GM23248 (cell line): ENCODE measurements at regions not wholly inside any gene's neighbourhood (a gene's known extent, or its start where the extent isn't known, plus 50 kb on each side); places are given as distances from the start of the nearest gene placed in this dataset.

Experiments
- DNase-seq: peaks from one replicate; pipeline ENCODE4 v3.0.0-alpha.2; 2015
- H2AFZ ChIP-seq: fragments of 200-600 bp; sonication (generic); 2 replicates; pipeline ENCODE4 v1.6.1; 2016; ENCODE audit warnings: antibody characterized with exemption
- H3F3A ChIP-seq: fragments of 200-600 bp; sonication (generic); 2 replicates; pipeline ENCODE4 v1.6.1; 2016; ENCODE audit warnings: mild to moderate bottlenecking, antibody characterized with exemption, mixed run types; ENCODE audit not compliant: insufficient read depth
- H3K27ac ChIP-seq: fragments of 200-600 bp; sonication (generic); 2 replicates; pipeline ENCODE4 v1.5.1; 2016; ENCODE audit warnings: mild to moderate bottlenecking
- H3K27me3 ChIP-seq: fragments of 200-600 bp; sonication (generic); replicated peaks from 2 replicates; pipeline ENCODE4 v1.6.1; 2016; ENCODE audit warnings: mild to moderate bottlenecking; ENCODE audit not compliant: insufficient read depth
- H3K36me3 ChIP-seq: fragments of 200-600 bp; sonication (generic); 2 replicates; pipeline ENCODE4 v1.6.1; 2016; ENCODE audit warnings: low read depth, mild to moderate bottlenecking
- H3K4me1 ChIP-seq: fragments of 200-600 bp; sonication (generic); 2 replicates; pipeline ENCODE4 v1.6.1; 2016; ENCODE audit warnings: mild to moderate bottlenecking; ENCODE audit not compliant: insufficient read depth
- H3K4me2 ChIP-seq: fragments of 200-600 bp; sonication (generic); one replicate; pipeline ENCODE4 v1.6.1; 2016; ENCODE audit warnings: mild to moderate bottlenecking; ENCODE audit not compliant: unreplicated experiment
- H3K4me3 ChIP-seq: fragments of 200-600 bp; sonication (generic); 2 replicates; pipeline ENCODE4 v1.5.1; 2016; ENCODE audit warnings: mild to moderate bottlenecking
- H3K79me2 ChIP-seq: fragments of 200-600 bp; sonication (generic); 2 replicates; pipeline ENCODE4 v1.6.1; 2016; ENCODE audit warnings: mild to moderate bottlenecking; ENCODE audit not compliant: insufficient read depth
- H3K9ac ChIP-seq: fragments of 200-600 bp; sonication (generic); 2 replicates; pipeline ENCODE4 v1.6.1; 2016; ENCODE audit warnings: mild to moderate bottlenecking
- H3K9me2 ChIP-seq: fragments of 200-600 bp; sonication (generic); 2 replicates; pipeline ENCODE4 v1.6.1; 2016; ENCODE audit warnings: mixed run types, mild to moderate bottlenecking, moderate library complexity; ENCODE audit not compliant: insufficient read depth
- H3K9me3 ChIP-seq: fragments of 200-600 bp; sonication (generic); one replicate; pipeline ENCODE4 v1.6.1; 2017; ENCODE audit warnings: low read depth
- H4K20me1 ChIP-seq: fragments of 200-600 bp; sonication (generic); 2 replicates; pipeline ENCODE4 v1.6.0; 2016; ENCODE audit not compliant: insufficient read depth
- EZH2 ChIP-seq: fragments of 200-600 bp; sonication (generic); IDR thresholded peaks from 2 replicates; pipeline ENCODE4 v1.6.1; 2018; ENCODE audit warnings: antibody characterized with exemption, mild to moderate bottlenecking; ENCODE audit not compliant: insufficient read depth, poor library complexity, severe bottlenecking
- EZH2phosphoT487 ChIP-seq: fragments of 200-600 bp; sonication (generic); IDR thresholded peaks from 2 replicates; pipeline ENCODE4 v1.6.1; 2018; ENCODE audit warnings: antibody characterized with exemption, moderate library complexity, mild to moderate bottlenecking, low read depth; ENCODE audit not compliant: insufficient read depth
- WGBS, 2 experiments: methylation state at CpG; one replicate each; pipeline ENCODE4 v1.1.6; 2015 to 2017; ENCODE audit warnings: low lambda C conversion rate in 2 of 2, low coverage in 1 of 2; ENCODE audit errors: missing lambda C conversion rate in 2 of 2; 5-methylcytosine and 5-hydroxymethylcytosine counted together
- in situ Hi-C: fragments of 300-500 bp; cut with MboI; formaldehyde crosslinking; loops from 2 replicates; pipeline ENCODE4 v1.15.0; 2020

DNA sequence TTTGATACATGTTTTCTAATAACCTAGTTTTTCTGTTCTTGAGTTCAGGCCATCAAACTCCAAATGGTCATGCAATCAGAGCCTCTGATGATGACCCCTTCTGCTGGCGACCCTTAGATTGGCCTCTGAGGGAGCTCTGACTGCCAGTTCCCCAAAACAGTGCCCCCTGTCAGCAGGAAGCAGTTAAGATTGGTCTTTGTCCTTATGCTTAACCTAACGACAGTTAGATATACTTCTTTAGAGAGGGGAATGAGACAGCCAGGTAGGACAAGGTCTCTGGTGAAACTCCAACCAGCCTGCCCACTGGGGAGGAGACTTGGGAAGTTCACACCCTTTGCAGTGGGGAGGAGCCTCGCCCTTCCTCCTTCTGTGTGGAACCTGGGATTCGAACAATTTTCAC lies 390.4 kb upstream of the KIF2A start:
- in situ Hi-C loops = no loop called here
- H3K9me3 ChIP-seq = no peaks in the 10 kb centered on the region
- H3K27me3 ChIP-seq = no peaks in the 10 kb centered on the region
- no peak for DNase-seq
- H3K9ac ChIP-seq = no peak overlapping the region
- no peaks in the 10 kb centered on the region for H4K20me1 ChIP-seq
- no peaks in the 10 kb centered on the region for H3K9me2 ChIP-seq
- no peaks in the 10 kb centered on the region for H3F3A ChIP-seq
- H3K36me3 ChIP-seq = no peaks in the 10 kb centered on the region
- no peaks in the 10 kb centered on the region for H3K4me1 ChIP-seq
- WGBS, 2 experiments = 15 to 25% methylated on average over 4 of the region's 4 CpGs
- no peak overlapping the region for H3K4me2 ChIP-seq
- H3K79me2 ChIP-seq = no peaks in the 10 kb centered on the region
- TF ChIP-seq EZH2phosphoT487 = no peak
- TF ChIP-seq EZH2 = no peak
- H3K27ac ChIP-seq = no peak overlapping the region
- H3K4me3 ChIP-seq = no peak overlapping the region
- no peak overlapping the region for H2AFZ ChIP-seq

DNA sequence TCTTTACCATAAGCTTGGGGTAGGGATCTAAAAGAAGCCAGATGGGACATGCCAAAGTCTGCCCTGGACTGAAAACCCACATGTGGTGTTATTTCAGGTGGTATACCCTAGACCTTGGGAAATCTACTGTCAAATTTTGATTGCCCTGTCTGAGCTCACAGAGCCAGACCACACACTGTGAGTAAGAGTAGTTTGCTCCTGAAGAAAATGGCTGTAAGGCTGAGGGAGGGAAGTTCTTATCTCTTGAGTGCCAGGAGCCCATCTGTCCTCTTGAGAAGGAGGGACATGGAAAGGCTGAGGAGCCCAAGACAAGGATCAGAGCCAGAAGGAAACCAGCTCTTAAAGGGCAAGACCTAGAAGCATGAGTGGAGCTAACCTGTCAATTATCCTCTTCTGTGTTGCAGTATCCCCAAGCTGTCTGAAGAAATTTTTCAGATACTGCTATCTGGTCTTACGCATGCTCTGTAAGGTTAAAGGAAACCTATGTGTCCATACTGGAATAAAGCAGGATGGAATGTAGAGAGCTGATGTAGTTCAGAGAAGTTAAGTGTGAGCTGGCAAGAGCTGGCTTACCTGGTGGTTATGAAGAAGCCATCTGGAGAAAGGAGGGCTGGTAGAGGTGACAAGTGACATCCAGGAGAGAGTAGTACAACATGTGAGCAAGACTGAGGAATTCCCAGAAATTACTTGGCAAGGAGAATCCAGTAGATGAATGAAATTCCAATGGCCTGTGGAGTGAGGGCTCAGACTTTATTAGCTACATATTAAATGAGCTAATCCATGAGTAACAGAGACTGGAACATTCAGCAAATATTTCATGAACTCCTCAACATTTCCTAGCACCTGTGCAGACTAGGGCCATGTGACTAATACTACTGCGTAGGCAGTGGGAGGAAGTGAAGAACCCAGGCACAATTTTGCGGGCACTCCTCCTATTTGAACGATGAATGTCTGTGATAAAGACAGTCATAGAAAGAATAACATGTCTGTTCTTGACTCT lies 389.1 kb upstream of the KIF2A start:
- Histone ChIP-seq H2AFZ (no peak overlapping the region), H3K27ac (no peak overlapping the region), H3K9me3 (no peaks in the 10 kb centered on the region), H3K36me3 (no peaks in the 10 kb centered on the region), H3F3A (no peaks in the 10 kb centered on the region), H3K27me3 (no peaks in the 10 kb centered on the region), H3K79me2 (no peaks in the 10 kb centered on the region), H3K4me3 (no peak overlapping the region), H4K20me1 (no peaks in the 10 kb centered on the region), H3K9me2 (no peaks in the 10 kb centered on the region), H3K4me1 (no peaks in the 10 kb centered on the region), H3K4me2 (no peak overlapping the region), H3K9ac (no peak overlapping the region)
- in situ Hi-C loops = no loop called here
- TF ChIP-seq EZH2phosphoT487 (no peak), EZH2 (no peak)
- peak; percentile 33 for DNase-seq
- WGBS, 2 experiments = 63 to 66% methylated on average over 4 of the region's 4 CpGs

- Histone ChIP-seq H3K4me2 (no peak overlapping the region), H3K27ac (no peak overlapping the region), H3K9me3 (no peaks in the 10 kb centered on the region), H3K79me2 (no peaks in the 10 kb centered on the region), H3F3A (no peaks in the 10 kb centered on the region), H3K9me2 (no peaks in the 10 kb centered on the region), H3K27me3 (no peaks in the 10 kb centered on the region), H3K9ac (no peak overlapping the region), H3K4me3 (no peak overlapping the region), H2AFZ (no peak overlapping the region), H3K4me1 (no peaks in the 10 kb centered on the region), H4K20me1 (no peaks in the 10 kb centered on the region), H3K36me3 (no peaks in the 10 kb centered on the region)
- DNase-seq = no peak
- in situ Hi-C loops = no loop called here
- TF ChIP-seq EZH2 (no peak), EZH2phosphoT487 (no peak)
- 0 to 8% methylated on average over 2 of the region's 2 CpGs for WGBS, 2 experiments
These were observed 387.4 kb upstream of the KIF2A start for GRCh38 chr5:61918611-61919010.

DNA sequence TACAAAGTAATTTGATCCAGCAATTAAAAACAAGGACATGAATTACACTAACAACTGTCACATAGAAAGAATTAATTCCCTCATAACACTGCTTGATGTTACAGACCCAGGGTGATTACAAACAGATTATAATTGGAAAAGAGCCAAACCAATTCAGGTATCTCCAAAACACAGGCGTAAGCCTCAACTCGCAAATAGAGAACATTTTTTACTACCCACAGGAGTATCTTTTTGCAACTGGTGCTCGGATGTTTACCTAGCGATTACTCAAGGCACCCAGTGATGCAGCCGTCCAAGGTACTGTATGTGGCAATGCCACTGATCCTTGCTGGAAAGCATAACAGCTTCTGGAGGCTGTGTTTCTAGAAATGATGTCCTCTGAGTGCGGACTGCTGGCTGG lies 386.1 kb upstream of the KIF2A start:
- H3K9me2 ChIP-seq = no peaks in the 10 kb centered on the region
- 31 to 32% methylated on average over 6 of the region's 6 CpGs for WGBS, 2 experiments
- no peak overlapping the region for H3K4me3 ChIP-seq
- no peak overlapping the region for H3K27ac ChIP-seq
- H3K4me2 ChIP-seq = no peak overlapping the region
- TF ChIP-seq EZH2 (no peak), EZH2phosphoT487 (no peak)
- H3F3A ChIP-seq = no peaks in the 10 kb centered on the region
- in situ Hi-C loops = no loop called here
- no peaks in the 10 kb centered on the region for H4K20me1 ChIP-seq
- no peak overlapping the region for H2AFZ ChIP-seq
- H3K9me3 ChIP-seq = no peaks in the 10 kb centered on the region
- H3K79me2 ChIP-seq = no peaks in the 10 kb centered on the region
- H3K9ac ChIP-seq = no peak overlapping the region
- 0 out of 2 replicates have a peak, but pooled peaks cover 8% of the 10 kb centered on the region for H3K27me3 ChIP-seq
- no peaks in the 10 kb centered on the region for H3K36me3 ChIP-seq
- H3K4me1 ChIP-seq = no peaks in the 10 kb centered on the region
- no peak for DNase-seq
